ENCODE measurements at regions not wholly inside any gene's neighbourhood (a gene's known extent, or its start where the extent isn't known, plus 50 kb on each side); places are given as distances from the start of the nearest gene placed in this dataset.

- DNase-seq = no peak
Measured at GRCh38 chr6:126764104-126764503, 354.4 kb upstream of the RSPO3 start.

DNA sequence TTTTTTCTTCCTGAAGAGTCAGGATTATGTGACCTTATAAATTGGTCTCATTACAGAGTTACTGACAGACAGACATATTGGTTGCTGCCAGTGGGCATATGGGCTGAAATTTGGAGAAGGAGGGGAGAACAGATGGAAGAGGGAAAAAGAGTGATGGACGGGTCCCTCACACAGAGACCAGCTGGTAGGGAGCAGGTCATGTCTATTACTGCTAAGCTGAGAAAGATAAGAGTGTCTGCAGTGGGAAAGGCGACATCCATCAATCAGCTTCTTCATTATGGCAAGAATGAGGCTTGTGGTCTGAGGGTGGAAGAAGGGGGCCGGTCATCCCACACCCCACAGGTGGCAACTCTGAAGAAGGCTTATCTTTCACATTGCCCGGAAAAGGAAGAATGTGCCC lies 353.8 kb upstream of the RSPO3 start:
- no peak for DNase-seq

DNA sequence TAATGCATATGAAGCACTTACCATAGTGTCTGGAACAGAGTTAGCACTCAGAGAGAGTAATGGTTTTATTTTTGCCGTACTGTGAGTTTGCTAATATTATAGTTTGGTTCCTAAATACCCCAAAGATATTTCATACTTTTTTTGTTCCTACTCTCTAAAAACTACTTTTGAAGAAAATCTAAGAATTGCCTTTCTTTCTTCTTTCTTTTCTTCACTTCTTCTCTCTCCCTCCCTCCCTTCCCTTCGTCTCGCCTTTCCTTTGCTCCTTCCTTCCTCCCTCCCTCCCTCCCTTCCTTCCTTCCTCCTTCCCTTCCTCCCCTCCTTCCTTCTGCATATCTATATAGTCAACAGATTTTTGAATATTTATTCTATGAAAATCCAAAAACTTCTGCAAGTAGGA lies 351.7 kb upstream of the RSPO3 start:
- DNase-seq = no peak

DNA sequence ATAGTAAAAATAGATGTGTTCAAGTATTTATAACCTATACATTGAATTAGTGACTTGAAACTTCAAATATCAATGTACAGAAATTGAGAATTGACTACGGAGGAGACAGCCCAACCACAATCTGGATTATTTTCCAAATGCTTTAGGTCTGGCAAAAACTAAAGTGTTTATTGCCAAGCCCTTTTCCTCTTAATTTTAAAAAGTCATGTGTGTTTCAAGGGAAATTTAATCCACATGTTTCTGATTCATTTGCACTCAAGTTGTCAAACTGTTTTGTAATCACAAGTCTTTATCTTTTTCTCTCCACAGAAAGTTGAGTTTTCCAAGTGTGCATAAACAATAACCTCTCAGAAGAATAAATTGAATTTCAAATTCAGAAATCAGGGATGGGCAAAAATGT lies 350.8 kb upstream of the RSPO3 start:
- DNase-seq = no peak

- no peak for DNase-seq
Measured at GRCh38 chr6:126770176-126770575, 348.3 kb upstream of the RSPO3 start.

- no peak for DNase-seq
Measured at GRCh38 chr6:126773112-126773805, 345.2 kb upstream of the RSPO3 start.

- no peak for DNase-seq
Measured at GRCh38 chr6:126779331-126779730, 339.1 kb upstream of the RSPO3 start.

GRCh38 chr6:126781582-126781981 lies 336.9 kb upstream of the RSPO3 start:
- DNase-seq = no peak

DNA sequence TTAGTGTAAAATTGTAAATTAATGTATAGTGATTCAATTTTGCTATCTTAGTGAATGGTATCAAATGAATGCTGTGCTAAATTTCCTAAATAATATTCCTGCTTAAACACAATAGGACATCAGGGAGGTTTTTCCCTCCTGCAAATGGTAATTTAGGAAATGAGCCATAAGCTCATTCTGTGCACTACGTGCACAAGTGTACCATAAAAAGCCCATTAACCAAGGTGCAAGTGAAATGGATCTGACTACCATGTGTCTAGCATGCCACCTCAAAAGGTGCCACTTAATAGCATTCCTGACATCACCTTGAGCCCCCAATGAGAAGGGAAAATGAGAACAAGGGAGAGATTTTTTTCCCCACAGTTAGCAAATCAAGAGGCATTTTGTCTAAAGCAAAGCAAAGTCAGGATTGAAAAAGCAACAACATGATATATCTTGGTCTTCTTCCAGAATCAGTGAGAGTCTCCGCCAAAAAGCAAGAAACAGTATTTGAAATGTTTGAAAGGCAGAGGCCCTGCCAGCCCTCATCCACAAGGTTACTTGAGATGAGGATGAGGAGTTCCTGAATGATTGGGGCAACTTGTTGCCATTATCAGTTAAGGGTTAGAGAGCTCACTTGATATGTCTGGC lies 334.2 kb upstream of the RSPO3 start:
- DNase-seq = no peak

- DNase-seq = no peak
Measured at GRCh38 chr6:126786262-126786661, 332.2 kb upstream of the RSPO3 start.

DNA sequence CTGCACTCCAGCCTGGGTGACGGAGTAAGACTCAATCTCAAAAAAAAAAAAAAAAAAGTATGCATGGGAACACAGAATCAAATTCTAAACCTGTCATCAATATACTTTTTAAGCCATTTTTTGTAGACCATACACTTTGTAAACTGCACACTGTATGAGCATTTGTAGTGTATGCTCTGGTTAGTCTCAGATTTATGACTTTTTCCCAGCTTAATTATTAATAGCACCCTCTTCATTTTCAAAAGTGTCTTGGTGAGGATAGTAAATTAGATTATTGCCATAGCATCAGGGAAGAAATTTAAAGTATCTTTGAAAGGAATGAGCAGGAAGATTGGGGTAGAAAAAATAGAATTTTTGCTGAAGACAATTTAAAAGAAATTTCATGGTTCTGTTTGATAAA lies 330.8 kb upstream of the RSPO3 start:
- DNase-seq = no peak

- no peak for DNase-seq
Measured at GRCh38 chr6:126788861-126789365, 329.6 kb upstream of the RSPO3 start.

GRCh38 chr6:126792340-126793085 lies 326.0 kb upstream of the RSPO3 start:
- DNase-seq = no peak

DNA sequence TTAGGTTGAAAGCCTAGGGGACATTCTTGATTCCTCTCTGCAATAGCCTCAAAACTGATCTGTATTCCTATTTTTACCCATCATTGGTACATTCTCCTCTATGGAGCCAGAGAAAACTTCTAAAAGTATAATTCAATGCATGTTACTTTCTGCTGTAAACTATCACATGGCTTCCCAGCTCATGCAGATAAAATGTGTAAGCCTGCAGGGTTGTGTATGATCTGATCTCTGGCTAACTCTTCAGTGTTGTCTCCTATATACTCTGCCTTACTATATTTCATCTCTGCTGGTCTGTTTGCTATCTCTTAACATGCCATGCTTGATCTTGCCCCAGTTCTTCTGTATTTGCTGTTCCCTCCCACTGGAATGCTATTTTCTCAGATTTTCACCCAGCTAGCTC lies 323.3 kb upstream of the RSPO3 start:
- no peak for DNase-seq

DNA sequence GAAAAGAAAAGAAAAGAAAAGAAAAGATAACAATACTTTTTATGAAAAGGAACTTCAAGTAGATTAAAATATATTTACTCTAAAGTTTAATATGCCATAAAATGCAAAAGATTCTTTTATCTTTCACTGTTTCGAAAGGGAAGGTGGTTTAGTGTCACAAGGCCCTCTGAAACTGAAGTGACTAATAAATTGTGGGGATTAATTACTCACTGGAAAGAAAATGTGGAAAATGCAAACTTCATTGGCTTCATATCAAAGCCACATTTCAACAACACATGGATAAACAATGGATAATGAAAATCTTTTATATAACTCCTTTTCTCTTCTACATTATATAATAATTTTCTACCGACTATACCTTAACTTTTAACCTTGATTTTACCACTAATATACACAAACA lies 320.5 kb upstream of the RSPO3 start:
- DNase-seq = no peak

DNA sequence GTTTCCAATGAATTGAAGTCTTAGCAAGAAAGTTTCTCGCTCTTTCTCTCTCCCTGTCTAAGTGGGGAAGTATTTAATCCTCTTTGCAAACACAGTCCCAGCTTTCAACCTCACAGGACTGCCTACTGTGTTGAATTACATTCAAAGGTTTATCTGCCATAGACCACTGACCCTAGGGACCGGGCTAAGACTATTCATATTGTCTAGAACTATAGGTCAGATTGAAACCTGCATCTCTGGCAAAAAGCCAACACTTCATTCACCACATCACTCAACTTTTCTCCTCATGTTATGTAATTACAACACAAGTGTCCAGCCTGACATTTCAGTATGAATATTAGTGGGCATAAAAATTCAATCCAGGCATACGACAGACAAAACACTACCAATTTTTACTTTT lies 314.7 kb upstream of the RSPO3 start:
- DNase-seq = no peak

- DNase-seq = peak; percentile 6
Measured at GRCh38 chr6:126804332-126805064, 314.0 kb upstream of the RSPO3 start.

GRCh38 chr6:126805861-126806260 lies 312.6 kb upstream of the RSPO3 start:
- DNase-seq = no peak

- no peak for DNase-seq
Measured at GRCh38 chr6:126807876-126808275, 310.6 kb upstream of the RSPO3 start.

- DNase-seq = no peak
Measured at GRCh38 chr6:126811321-126811720, 307.1 kb upstream of the RSPO3 start.

GRCh38 chr6:126812010-126812409 lies 306.5 kb upstream of the RSPO3 start:
- no peak for DNase-seq

DNA sequence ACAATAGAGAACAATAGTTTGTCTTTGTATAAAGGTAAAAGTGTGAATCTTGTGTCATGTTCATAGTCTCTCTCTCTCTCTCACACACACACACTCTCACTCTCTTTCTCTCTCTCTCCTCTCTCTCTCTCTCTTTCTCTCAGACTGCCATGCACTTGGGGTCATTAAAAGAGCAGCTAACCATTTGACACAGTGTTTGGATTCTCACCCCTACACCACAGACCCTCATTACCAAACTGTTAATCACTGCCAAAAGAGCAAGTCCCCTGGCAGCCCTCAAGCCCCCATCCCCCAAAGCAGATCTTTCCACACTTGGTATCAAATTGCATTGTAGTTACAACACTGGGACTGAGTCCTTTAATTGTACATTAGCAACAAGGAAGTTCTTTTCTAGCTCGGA lies 305.8 kb upstream of the RSPO3 start:
- no peak for DNase-seq

DNA sequence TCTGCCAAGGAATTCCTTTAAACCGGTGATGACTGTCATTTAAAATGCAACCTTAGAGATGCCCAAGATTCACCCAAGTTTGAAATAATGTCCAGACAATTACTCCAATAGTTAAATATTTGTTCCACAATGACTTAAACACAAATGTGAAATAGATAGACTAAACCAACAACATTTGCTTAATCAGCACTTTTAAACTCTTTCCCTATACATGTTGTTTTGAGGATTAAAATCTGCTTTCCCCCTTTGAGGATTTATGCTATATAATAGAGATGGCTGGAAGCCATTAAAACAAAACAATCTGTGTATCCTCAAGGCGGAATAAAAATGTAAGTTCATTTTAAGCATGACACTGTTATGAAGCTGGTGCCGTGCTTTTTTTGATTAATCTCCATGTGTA lies 297.8 kb upstream of the RSPO3 start:
- DNase-seq = no peak

Data from KG1 (cell line).